HepG2 (cell line): ENCODE measurements at regions not wholly inside any gene's neighbourhood (a gene's known extent, or its start where the extent isn't known, plus 50 kb on each side); places are given as distances from the start of the nearest gene placed in this dataset.

Source experiments
- GABPA ChIP-seq, 2 experiments: IDR thresholded peaks; 2 replicates each; pipeline ENCODE4 v1.6.1; 2011 to 2016; ENCODE audit warnings: low read depth in 2 of 2, low read length in 1 of 2, missing biosample characterization in 1 of 2, missing genetic modification characterization in 1 of 2
- KAT7 ChIP-seq: IDR thresholded peaks from 2 replicates; pipeline ENCODE4 v1.6.1; 2018; ENCODE audit warnings: borderline replicate concordance, missing compliant biosample characterization
- MAFK ChIP-seq, 2 experiments: IDR thresholded peaks in 1 of 2; conservative IDR thresholded peaks in 1 of 2; 2 replicates each; pipeline ENCODE4 v1.6.1; 2011; ENCODE audit warnings: improper control_type of control experiment in 2 of 2, low read length in 2 of 2
- RBAK ChIP-seq: sonication (generic); formaldehyde crosslinking; IDR thresholded peaks from 2 replicates; pipeline ENCODE4 v1.5.1; 2020; ENCODE audit warnings: mild to moderate bottlenecking, missing genetic modification reagents
- REPIN1 ChIP-seq: sonication (generic); formaldehyde crosslinking; IDR thresholded peaks from 2 replicates; pipeline ENCODE4 v1.8.0; 2022; ENCODE audit warnings: missing genetic modification reagents, low read depth, mild to moderate bottlenecking, borderline replicate concordance
- RFX3 ChIP-seq: IDR thresholded peaks from 2 replicates; pipeline ENCODE4 v1.6.1; 2016; ENCODE audit warnings: missing biosample characterization, missing genetic modification reagents
- SATB2 ChIP-seq: sonication (generic); formaldehyde crosslinking; IDR thresholded peaks from 2 replicates; pipeline ENCODE4 v1.5.0; 2020; ENCODE audit warnings: missing genetic modification reagents
- SMARCC2 ChIP-seq: fragments of 450-650 bp; IDR thresholded peaks from 2 replicates; pipeline ENCODE4 v1.6.1; 2017; ENCODE audit warnings: antibody characterized with exemption, mild to moderate bottlenecking
- SNAI1 ChIP-seq: sonication (generic); formaldehyde crosslinking; IDR thresholded peaks from 2 replicates; pipeline ENCODE4 v1.5.0; 2020; ENCODE audit warnings: mild to moderate bottlenecking, missing genetic modification reagents, borderline replicate concordance
- ZEB1 ChIP-seq: IDR thresholded peaks from 2 replicates; pipeline ENCODE4 v1.6.1; 2012; ENCODE audit warnings: mild to moderate bottlenecking, low read depth, inconsistent platforms; ENCODE audit not compliant: insufficient replicate concordance
- ZIK1 ChIP-seq: sonication (generic); formaldehyde crosslinking; IDR thresholded peaks from 2 replicates; pipeline ENCODE4 v1.5.0; 2020; ENCODE audit warnings: mild to moderate bottlenecking, low read depth, missing genetic modification reagents, borderline replicate concordance
- ZMYM2 ChIP-seq: sonication (generic); formaldehyde crosslinking; IDR thresholded peaks from 2 replicates; pipeline ENCODE4 v1.8.0; 2022; ENCODE audit warnings: mild to moderate bottlenecking, missing genetic modification reagents
- ZNF180 ChIP-seq: sonication (generic); formaldehyde crosslinking; IDR thresholded peaks from 2 replicates; pipeline ENCODE4 v1.4.0; 2020; ENCODE audit warnings: low read depth, missing genetic modification reagents, borderline replicate concordance
- ZNF430 ChIP-seq: sonication (generic); formaldehyde crosslinking; IDR thresholded peaks from 2 replicates; pipeline ENCODE4 v1.9.0; 2021; ENCODE audit warnings: mild to moderate bottlenecking, missing genetic modification reagents
- ZNF468 ChIP-seq: sonication (generic); formaldehyde crosslinking; IDR thresholded peaks from 2 replicates; pipeline ENCODE4 v1.8.0; 2022; ENCODE audit warnings: mild to moderate bottlenecking, moderate library complexity, missing genetic modification reagents
- ZNF496 ChIP-seq: sonication (generic); formaldehyde crosslinking; IDR thresholded peaks from 2 replicates; pipeline ENCODE4 v1.8.1; 2023; ENCODE audit warnings: mild to moderate bottlenecking, moderate library complexity, missing genetic modification reagents; ENCODE audit not compliant: insufficient replicate concordance
- ZNF629 ChIP-seq: sonication (generic); formaldehyde crosslinking; conservative IDR thresholded peaks from 2 replicates; pipeline ENCODE4 v1.5.0; 2020; ENCODE audit warnings: missing genetic modification reagents
- TF ChIP-seq, protein P1 (sequence below): sonication (generic); formaldehyde crosslinking; IDR thresholded peaks from 2 replicates; pipeline ENCODE4 v1.5.1; 2020; ENCODE audit warnings: missing genetic modification reagents, mild to moderate bottlenecking, borderline replicate concordance
- TF ChIP-seq, protein P2 (sequence below): sonication (generic); formaldehyde crosslinking; IDR thresholded peaks from 2 replicates; pipeline ENCODE4 v1.5.0; 2020; ENCODE audit warnings: mild to moderate bottlenecking, low read depth, missing genetic modification reagents, borderline replicate concordance
- TF ChIP-seq, protein P3 (sequence below): sonication (generic); formaldehyde crosslinking; IDR thresholded peaks from 2 replicates; pipeline ENCODE4 v1.4.0; 2020; ENCODE audit warnings: missing genetic modification reagents

DNA sequence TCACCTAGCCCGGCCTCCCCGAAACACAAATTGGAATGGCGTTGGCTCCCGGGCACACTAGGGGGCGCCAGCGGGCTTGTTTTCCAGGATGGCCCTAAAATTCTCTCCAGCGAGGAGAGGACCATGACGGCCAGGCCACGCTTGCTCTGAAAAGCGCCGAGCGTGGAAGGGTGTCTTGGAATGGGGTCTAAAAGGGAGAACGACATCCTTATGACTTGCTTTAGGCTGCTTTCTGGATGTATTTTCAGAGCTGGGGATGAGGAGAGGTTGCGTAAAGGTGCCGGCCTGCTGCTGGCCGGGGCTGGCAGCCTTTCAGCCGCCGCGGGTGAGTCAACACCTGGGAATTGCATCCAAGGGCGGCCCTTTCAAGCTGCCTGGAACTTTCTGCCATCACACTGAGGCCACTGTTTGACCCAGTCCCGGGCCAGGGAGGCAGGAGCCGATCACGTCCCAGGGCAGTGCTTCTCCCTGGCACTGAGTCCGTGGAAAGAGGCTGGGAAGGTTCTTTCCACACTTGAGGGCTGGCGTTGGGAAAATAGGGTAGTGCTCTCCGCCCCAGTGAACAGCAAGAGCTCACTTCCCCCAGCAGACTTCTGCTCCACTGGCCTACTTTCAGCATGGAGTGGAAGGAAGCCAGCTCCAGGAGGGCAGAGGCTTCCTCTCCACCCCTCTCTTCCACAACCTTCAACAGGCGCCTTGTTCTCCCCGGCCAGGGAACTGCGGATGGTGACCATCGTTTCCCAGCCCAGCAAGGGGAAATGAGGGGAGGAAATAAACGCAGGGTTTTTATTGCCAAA is 216.2 kb downstream of the TTC8 start (continued):
- TF ChIP-seq, protein P1, sequence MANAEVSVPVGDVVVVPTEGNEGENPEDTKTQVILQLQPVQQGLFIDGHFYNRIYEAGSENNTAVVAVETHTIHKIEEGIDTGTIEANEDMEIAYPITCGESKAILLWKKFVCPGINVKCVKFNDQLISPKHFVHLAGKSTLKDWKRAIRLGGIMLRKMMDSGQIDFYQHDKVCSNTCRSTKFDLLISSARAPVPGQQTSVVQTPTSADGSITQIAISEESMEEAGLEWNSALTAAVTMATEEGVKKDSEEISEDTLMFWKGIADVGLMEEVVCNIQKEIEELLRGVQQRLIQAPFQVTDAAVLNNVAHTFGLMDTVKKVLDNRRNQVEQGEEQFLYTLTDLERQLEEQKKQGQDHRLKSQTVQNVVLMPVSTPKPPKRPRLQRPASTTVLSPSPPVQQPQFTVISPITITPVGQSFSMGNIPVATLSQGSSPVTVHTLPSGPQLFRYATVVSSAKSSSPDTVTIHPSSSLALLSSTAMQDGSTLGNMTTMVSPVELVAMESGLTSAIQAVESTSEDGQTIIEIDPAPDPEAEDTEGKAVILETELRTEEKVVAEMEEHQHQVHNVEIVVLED (CRISPR knock-in tag): peak; percentile 55; the same call in 1 of the 2 replicates
- TF ChIP-seq SMARCC2 (no peak; the same call in 1 of the 2 replicates), ZNF629 (no peak), ZIK1 (CRISPR knock-in tag) (no peak; the same call in 1 of the 2 replicates), KAT7 (CRISPR knock-in tag) (peak; percentile 44), GABPA (IDR thresholded peaks at IDR 0.05; ENCODE audit: low read depth, low read length) (no peak), GABPA (CRISPR knock-in tag; IDR thresholded peaks at IDR 0.05; ENCODE audit: low read depth) (peak; percentile 30; the same call in 1 of the 2 replicates), SNAI1 (no peak), ZNF430 (CRISPR knock-in tag) (peak; percentile 89; the same call in 1 of the 2 replicates), ZNF180 (no peak), ZNF468 (CRISPR knock-in tag) (no peak), ZNF496 (CRISPR knock-in tag) (no peak), SATB2 (CRISPR knock-in tag) (no peak), MAFK (conservative IDR thresholded peaks at IDR 0.05 in 1 of 2, IDR thresholded peaks at IDR 0.05 in 1 of 2; ENCODE audit: low read length in 2 of 2) (no peak), REPIN1 (CRISPR knock-in tag) (peak; percentile 27), ZMYM2 (CRISPR knock-in tag) (peak; percentile 75; the same call in 1 of the 2 replicates), RFX3 (CRISPR knock-in tag) (no peak), RBAK (no peak), ZEB1 (peak; percentile 41)
- TF ChIP-seq, protein P2, sequence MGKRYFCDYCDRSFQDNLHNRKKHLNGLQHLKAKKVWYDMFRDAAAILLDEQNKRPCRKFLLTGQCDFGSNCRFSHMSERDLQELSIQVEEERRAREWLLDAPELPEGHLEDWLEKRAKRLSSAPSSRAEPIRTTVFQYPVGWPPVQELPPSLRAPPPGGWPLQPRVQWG (CRISPR knock-in tag): no peak
- TF ChIP-seq, protein P3, sequence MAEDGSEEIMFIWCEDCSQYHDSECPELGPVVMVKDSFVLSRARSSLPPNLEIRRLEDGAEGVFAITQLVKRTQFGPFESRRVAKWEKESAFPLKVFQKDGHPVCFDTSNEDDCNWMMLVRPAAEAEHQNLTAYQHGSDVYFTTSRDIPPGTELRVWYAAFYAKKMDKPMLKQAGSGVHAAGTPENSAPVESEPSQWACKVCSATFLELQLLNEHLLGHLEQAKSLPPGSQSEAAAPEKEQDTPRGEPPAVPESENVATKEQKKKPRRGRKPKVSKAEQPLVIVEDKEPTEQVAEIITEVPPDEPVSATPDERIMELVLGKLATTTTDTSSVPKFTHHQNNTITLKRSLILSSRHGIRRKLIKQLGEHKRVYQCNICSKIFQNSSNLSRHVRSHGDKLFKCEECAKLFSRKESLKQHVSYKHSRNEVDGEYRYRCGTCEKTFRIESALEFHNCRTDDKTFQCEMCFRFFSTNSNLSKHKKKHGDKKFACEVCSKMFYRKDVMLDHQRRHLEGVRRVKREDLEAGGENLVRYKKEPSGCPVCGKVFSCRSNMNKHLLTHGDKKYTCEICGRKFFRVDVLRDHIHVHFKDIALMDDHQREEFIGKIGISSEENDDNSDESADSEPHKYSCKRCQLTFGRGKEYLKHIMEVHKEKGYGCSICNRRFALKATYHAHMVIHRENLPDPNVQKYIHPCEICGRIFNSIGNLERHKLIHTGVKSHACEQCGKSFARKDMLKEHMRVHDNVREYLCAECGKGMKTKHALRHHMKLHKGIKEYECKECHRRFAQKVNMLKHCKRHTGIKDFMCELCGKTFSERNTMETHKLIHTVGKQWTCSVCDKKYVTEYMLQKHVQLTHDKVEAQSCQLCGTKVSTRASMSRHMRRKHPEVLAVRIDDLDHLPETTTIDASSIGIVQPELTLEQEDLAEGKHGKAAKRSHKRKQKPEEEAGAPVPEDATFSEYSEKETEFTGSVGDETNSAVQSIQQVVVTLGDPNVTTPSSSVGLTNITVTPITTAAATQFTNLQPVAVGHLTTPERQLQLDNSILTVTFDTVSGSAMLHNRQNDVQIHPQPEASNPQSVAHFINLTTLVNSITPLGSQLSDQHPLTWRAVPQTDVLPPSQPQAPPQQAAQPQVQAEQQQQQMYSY: peak; percentile 72
